ENCODE measurements at regions not wholly inside any gene's neighbourhood (a gene's known extent, or its start where the extent isn't known, plus 50 kb on each side); places are given as distances from the start of the nearest gene placed in this dataset.

- no peak for DNase-seq
These were observed 521.0 kb upstream of the SEMA6A start for GRCh38 chr5:117095346-117096332.

GRCh38 chr5:117094114-117094815 lies 519.6 kb upstream of the SEMA6A start:
- DNase-seq: no peak

GRCh38 chr5:117093653-117094052 lies 519.0 kb upstream of the SEMA6A start:
- no peak for DNase-seq

GRCh38 chr5:117089001-117089400 lies 514.4 kb upstream of the SEMA6A start:
- no peak for DNase-seq

GRCh38 chr5:117088176-117088575 lies 513.6 kb upstream of the SEMA6A start:
- DNase-seq: no peak

- no peak for DNase-seq
These were observed 509.4 kb upstream of the SEMA6A start for GRCh38 chr5:117084067-117084466.

GRCh38 chr5:117082977-117083376 lies 508.4 kb upstream of the SEMA6A start:
- no peak for DNase-seq

GRCh38 chr5:117077142-117077541 lies 502.5 kb upstream of the SEMA6A start:
- peak; percentile 10 for DNase-seq

GRCh38 chr5:117072439-117072838 lies 497.8 kb upstream of the SEMA6A start:
- DNase-seq: no peak

- DNase-seq: no peak
These were observed 491.2 kb upstream of the SEMA6A start for GRCh38 chr5:117065800-117066199.

GRCh38 chr5:117065161-117065560 lies 490.5 kb upstream of the SEMA6A start:
- DNase-seq: no peak

- no peak for DNase-seq
These were observed 485.5 kb upstream of the SEMA6A start for GRCh38 chr5:117060099-117060498.

- no peak for DNase-seq
These were observed 484.1 kb upstream of the SEMA6A start for GRCh38 chr5:117058740-117059139.

GRCh38 chr5:117055517-117055916 lies 480.9 kb upstream of the SEMA6A start:
- DNase-seq: no peak

GRCh38 chr5:117054911-117055310 lies 480.3 kb upstream of the SEMA6A start:
- DNase-seq: no peak

GRCh38 chr5:117054141-117054540 lies 479.5 kb upstream of the SEMA6A start:
- no peak for DNase-seq

GRCh38 chr5:117041926-117042595 lies 467.4 kb upstream of the SEMA6A start:
- no peak for DNase-seq

GRCh38 chr5:117039035-117039434 lies 464.4 kb upstream of the SEMA6A start:
- no peak for DNase-seq

GRCh38 chr5:117027384-117027783 lies 452.8 kb upstream of the SEMA6A start:
- DNase-seq: no peak

GRCh38 chr5:117020999-117021398 lies 446.4 kb upstream of the SEMA6A start:
- DNase-seq: no peak

- no peak for DNase-seq
These were observed 438.8 kb upstream of the SEMA6A start for GRCh38 chr5:117013280-117013877.

GRCh38 chr5:117010574-117010973 lies 436.0 kb upstream of the SEMA6A start:
- no peak for DNase-seq

GRCh38 chr5:116998024-116998423 lies 423.4 kb upstream of the SEMA6A start:
- no peak for DNase-seq

Measured in hematopoietic multipotent progenitor cell treated with erythropoietin and hydrocortisone succinate and interleukin-3 and kit ligand, for 6 days (in vitro differentiated cells).